HG03139 (cell line): ENCODE measurements at regions not wholly inside any gene's neighbourhood (a gene's known extent, or its start where the extent isn't known, plus 50 kb on each side); places are given as distances from the start of the nearest gene placed in this dataset.
"Not testable (repeated sequence)": the region's sequence is repeated elsewhere in the genome, so short reads cannot be mapped to it uniquely, and the experiment has no call there.

ENCODE experiments used
- ATAC-seq: cut with Tn5 transposase; IDR thresholded peaks from one replicate; pipeline ENCODE4 v1.9.1; 2021; ENCODE audit not compliant: unreplicated experiment

DNA sequence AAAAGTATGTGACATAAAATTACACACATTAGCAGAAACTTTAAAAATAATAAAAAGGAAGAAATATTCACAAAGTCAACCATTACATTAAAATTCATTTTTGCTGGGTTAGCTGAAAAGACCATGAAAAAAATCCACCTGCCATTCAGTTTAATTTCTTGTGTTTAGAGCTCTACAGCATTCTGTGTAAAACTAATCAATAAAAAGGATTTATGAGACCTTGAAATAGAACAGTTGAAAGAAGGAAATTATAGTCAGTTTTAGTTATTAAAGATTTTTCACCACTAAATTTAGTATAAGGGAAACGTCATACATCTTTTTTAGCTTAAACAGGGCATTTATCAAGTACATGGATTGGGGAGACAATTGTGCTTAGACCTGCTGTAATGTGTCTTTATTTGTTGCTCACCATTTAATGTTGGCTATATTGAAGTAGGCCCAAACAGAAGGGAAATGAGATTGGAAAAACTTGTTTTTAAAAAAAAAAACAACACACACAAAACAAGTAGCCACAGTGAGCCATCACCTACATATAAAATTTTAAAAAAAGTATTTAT is 438.7 kb upstream of the POU3F2 start:
- no peak for ATAC-seq

DNA sequence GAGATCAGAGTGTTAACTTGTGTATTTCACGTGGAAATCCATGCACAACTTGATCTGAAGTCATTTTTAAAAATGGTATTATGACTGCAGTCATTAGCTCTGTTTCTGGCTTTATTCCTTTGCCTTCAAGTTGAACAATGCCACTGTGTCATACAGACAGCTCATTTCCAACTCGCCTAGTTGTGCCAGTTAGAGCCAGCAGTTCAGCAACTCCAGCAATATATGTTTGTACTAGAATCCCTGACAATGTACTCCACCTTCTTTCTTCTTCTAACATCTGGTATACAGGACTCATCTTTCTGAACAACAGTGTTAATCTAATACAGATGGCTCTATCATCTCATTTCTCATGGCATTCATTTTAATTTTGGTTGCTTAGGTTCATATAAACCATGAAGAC is 418.3 kb upstream of the POU3F2 start:
- no peak for ATAC-seq

DNA sequence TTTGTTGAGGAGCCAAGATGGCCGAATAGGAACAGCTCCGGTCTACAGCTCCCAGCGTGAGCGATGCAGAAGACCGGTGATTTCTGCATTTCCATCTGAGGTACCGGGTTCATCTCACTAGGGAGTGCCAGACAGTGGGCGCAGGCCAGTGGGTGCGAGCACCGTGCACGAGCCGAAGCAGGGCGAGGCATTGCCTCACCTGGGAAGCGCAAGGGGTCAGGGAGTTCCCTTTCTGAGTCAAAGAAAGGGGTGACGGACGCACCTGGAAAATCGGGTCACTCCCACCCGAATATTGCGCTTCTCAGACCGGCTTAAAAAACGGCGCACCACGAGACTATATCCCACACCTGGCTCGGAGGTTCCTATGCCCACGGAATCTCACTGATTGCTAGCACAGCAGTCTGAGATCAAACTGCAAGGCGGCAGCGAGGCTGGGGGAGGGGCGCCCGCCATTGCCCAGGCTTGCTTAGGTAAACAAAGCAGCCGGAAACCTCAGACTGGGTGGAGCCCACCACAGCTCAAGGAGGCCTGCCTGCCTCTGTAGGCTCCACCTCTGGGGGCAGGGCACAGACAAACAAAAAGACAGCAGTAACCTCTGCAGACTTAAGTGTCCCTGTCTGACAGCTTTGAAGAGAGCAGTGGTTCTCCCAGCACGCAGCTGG is 417.7 kb upstream of the POU3F2 start:
- not testable (repeated sequence) for ATAC-seq

DNA sequence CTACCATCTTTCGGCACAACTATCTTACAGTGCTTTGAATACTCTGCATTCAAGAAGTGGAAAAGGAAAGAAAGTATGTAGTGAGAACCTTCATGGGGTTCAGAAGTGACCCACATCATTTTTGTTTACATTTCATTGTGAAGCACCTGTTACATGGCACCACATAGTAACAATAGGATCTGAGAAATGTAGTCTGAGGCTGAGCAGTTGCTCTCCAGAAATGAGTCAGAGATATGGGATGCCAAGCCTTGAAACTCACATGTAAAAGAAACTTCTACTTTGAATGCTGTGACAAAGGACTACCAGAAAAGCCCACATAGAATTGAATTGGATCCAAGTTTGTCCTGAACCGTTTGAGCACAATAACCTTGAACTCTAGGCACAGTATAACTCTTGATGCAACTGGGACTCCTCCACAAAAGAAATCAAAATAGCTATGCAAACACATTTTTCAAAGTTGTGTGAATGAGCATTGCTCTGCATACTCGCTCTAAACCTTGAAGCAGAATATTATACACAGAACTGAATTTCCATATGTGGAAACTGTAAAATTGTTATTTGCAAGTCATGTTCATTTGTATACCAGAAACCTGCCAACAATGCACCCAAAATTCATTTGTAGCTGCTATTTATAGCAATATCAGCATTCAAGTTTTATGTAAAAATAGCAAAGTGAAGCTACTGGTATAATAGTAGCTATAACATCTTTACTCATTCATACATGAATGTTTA is 400.9 kb upstream of the POU3F2 start:
- peak; percentile 59 for ATAC-seq

DNA sequence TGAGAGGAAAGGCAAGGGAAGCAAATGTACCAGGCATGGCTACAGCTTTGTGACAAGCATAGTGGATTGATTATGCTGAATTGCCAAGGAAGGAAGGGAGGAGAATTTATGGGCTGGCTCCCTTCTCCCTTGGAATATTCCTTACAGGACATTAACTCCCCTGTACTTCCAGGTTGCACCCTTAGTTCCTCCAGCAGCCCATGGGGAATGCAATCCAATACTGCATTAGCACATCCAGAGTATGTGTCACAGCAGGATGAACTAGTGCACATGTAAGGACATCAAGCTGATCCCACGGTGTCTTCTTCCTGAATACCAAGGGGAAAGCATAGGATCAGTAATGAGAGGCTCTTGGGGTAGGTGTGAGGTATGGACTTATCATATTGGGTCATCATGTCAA is 390.7 kb upstream of the POU3F2 start:
- ATAC-seq = no peak

DNA sequence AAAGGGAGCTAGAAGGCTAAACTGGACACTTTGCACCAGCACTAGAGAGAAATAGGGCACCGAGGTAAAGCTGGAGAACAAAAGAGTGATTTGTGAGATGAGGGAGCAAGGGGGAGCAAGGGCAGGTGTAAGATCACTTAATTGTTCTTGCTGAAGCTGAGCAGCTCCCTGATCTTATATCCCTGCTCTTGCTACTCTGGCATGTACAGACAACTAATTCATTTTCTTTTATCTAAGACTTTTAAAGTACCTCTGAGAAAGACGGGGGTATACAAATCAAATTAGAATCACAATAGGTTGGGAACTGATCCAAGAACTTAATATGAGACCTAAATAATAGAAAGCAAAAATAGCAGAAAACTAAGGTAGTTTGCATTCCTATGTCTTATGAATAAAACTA is 381.7 kb upstream of the POU3F2 start:
- no peak for ATAC-seq

DNA sequence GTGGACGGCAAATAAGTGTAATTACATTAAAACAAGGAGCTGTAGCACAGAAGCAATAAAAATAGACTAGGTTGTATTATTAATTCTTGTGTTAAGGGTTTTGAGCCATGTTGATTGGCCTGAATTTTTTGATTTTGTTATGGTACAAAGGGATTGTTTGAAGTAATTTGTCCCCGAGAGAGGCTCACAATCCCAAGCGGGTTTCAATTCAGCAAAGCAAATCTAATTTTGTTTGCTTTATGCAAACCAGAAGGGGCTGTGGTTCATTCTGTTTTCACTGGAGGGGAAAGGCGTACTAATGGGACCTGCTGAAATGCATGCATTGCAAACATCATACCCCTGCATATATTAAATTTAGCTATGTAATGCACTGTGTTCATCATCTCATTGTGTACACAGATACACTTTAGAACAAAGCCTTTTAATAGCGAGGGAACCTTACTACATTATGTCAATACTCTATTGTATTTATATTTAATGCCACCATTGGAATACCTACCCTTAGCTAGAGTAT is 379.5 kb upstream of the POU3F2 start:
- no peak for ATAC-seq

DNA sequence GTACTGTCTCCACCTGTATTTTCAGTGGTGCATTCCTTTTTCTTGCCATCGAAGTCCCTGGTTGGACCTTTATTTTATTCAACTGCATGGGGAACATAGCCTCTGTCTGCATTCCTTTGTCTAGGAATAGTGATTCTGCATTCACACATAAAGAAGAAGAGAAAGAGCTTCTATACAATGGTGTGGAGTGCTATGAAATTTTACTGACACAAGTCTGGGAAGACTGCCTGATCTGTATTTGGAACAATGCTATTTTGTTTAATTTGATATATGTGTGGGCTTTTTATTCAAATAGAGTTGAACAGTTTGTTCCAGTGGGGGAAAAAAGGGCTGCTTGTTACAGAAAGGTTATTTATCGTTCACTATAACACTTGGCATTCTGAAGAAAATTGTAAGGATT is 375.7 kb upstream of the POU3F2 start:
- ATAC-seq = no peak

DNA sequence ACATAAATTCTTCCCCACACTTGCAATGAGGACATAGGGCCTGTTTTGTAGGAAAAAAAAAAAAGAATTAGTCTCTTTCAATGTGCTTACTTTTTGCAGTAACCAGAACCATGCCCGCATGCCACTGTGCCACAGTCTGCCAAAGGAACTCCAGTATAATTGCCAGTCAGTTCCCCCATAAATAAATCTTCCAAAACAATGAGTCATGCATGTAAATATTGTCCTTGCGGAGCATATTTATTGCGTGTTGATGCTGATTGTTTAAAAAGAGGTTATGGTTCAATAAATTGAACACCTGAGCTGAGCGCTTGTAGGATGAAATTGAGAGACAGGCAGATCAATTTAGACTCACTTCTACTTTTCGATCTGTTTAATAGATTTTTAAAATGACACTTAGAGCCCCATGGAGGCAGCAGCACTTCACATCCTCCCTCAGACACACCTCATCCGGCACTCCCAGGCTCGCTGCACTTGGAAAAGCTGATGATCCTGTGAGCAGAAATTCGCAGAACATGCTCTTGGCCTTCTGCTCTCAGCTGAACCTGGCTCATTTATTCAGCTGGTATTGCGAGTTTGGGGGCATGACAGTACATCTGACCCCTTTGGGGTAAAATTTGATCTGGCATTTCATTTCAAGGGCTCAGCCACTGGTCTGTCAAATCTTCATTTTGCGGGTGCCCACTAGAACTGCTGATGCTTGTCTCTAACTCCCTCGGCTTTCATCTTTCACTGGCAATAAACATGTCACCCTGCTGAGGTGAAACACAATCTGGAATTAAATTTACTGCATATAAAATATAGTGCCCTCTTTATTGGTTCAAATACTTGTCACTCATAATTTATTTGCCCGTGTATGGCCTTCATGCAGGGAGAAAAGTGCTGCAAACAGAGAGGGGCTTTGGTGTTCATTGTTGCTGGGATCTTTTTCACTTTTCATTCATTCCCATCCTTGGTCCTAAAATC is 371.1 kb upstream of the POU3F2 start:
- ATAC-seq = no peak

DNA sequence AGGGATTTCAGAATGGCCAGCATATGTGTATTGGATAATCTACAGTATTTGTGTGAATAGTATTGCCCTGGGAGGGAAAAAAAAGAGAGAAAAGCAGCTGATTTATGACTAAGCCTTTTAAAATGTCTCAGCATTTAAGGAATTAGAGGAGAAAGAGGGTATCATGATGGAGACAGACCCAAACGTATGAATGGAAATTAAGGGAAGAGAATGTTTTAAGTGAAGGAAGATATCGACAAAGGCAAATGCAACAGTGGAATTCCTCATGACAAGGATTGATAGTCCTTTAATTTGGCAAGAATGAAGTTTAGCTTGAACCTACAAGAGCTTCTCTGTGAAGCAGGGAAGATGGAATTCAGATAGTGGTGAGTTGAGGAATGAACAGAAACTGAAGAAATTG is 367.3 kb upstream of the POU3F2 start:
- no peak for ATAC-seq

DNA sequence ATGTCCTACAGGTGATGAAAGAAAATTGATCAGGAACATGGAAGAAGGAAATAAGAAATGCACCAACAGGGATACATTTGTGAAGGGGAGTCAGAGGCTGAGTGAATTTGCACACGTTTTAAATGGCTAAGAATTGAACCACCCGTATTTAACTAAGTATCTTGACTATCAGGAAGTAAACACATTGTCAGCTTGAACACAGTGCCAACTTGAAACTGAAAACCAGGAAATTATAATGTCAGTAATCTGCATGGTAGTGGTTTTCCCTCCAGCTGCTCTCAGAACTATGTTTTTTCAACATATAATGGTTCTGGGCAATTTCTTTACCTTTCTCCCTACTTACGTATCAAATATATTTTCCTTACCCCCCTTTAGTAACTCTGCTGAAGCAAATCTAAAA is 366.5 kb upstream of the POU3F2 start:
- ATAC-seq = no peak

DNA sequence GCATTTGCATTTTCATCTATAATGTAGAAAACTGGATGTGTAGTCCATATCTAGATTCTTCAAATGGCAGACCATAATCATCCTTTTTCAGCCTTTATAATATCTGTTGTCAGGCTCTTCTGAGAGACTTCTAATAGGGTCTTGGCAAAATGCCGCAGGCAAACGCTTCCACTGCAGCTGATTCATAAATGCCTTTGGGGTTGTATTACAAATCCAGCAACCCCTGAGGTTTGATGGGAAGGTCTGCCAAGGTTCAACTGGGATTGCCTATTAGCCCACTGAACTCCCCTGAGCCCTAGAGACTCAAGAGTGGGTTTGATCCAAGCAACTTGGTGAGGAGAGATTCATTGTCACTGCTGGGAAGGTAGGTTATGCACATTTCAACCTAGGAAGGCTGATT is 365.2 kb upstream of the POU3F2 start:
- ATAC-seq = no peak

DNA sequence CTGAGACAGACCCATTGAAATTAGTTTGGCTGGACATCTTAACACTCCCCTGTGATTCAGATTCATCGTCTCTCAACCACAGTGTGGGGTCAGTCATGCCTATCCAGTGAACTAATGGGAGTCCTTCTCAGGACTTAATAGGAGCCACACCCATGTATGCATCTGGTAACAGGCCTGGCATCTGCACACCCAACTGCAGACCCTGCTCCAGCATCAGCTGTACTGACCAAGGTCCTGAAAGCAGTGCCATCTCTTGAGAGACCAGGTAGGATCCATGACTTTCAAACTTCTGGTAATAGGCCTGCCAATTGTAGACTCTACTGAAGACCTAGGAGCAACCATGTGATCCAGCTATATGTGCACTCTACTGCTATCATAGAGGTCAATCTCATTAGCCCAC is 363.6 kb upstream of the POU3F2 start:
- no peak for ATAC-seq

DNA sequence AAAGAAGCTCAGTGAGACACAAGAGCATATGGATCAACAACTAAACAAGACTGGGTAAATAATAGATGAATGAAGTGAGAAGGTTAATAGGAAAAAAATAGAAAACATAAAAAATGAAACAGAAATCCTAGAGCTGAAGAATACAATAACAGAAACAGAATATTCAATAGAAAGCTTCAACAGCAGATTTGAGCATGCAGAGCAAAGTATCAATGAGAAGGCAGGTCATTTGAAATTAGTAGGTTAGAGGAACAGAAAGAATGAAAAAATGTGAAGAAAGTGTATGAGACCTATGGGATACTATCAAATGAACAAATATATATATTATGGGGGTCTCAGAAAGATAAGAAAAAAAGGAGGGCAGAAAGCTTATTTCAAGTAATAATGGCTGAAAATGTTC is 362.9 kb upstream of the POU3F2 start:
- ATAC-seq = no peak

DNA sequence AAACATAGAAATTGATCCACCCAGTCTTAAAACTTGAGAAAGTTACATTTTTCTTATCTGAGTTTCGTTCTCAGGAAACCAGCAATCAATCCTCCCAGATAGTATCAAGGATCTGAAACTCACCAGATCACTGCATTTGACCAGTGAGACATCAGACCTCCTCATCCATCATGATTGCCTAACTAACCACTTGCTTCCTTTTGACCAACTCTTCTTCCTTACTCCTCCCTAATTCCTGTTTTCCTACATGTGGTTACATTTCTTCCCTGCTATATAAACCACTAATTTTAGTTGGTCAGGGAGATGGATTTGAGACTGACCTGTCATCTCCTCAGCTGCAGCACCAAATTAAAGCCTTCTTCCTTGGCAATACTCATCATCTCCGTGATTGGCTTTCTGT is 357.1 kb upstream of the POU3F2 start:
- no peak for ATAC-seq

DNA sequence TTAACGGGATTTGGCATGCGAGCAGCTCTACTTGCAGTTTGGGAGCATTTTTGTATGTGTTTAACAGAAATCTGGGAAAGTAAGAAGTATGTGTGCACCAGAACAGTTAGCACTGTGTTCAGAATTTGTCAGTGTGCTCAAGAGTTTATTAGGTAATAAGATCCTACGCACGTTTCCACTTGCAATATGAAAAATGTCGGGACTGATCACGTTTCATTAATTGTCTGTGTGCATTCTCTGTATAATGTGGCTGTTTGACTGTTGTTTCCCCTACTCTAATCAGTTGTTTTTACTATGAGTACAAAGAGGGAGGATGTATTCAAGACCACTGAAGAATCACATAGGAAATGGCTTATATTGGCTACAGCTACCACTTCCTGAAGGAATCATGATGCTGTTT is 349.7 kb upstream of the POU3F2 start:
- ATAC-seq = no peak

DNA sequence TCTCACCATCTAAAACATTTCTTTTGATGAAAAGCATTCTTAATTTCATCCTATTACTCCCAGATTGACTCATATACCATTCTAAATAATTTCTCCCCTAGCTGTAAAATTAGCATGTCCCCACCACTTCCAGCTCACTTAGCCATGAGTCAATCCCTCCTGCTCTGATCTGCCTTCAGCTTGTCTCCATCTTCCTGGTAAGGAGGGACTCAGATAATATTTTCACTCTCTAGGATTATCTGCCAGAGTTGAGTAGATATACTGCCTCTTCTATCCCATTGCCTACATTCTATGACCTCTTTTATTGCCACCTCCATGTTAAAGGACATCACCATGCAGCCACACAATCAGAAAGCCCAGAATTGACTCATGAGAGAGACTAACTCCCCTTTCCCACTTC is 348.8 kb upstream of the POU3F2 start:
- no peak for ATAC-seq

DNA sequence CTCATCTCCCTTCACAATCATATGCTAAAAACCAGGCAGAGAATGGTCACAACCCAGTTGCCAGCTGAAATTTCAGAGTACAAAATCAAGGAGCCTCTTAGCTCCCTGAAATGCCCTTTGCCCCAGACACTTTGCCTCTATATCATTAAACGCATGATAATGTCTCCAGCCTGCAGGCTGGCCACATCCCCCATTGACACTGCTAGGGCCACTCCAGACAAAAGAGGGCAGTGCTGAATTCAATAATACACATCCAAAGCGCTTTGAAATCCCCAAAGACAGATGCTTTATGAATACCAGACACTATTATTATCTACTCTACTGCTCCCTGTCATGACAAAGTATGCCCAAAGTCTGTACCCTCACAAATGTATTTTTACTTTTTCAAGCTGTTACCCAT is 348.3 kb upstream of the POU3F2 start:
- ATAC-seq = no peak

DNA sequence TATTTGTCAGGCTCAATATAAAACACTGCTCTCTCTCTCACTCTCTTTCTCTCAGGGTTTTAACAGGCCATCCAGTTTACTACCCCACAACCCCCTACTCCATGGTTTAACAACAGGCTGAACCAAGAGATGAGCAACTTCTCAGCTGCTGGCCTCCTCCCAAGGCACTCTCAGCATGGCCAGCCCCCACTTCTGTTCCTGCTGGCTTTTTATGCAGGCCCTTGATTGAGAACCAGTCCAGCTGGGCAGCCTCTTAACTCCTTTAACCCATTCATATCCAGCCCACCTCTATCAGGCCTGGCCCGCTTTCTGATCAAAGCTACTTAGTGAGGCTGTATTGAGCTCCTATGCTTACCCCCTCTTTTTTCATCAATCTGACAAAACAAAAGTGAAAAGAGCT is 346.8 kb upstream of the POU3F2 start:
- no peak for ATAC-seq

DNA sequence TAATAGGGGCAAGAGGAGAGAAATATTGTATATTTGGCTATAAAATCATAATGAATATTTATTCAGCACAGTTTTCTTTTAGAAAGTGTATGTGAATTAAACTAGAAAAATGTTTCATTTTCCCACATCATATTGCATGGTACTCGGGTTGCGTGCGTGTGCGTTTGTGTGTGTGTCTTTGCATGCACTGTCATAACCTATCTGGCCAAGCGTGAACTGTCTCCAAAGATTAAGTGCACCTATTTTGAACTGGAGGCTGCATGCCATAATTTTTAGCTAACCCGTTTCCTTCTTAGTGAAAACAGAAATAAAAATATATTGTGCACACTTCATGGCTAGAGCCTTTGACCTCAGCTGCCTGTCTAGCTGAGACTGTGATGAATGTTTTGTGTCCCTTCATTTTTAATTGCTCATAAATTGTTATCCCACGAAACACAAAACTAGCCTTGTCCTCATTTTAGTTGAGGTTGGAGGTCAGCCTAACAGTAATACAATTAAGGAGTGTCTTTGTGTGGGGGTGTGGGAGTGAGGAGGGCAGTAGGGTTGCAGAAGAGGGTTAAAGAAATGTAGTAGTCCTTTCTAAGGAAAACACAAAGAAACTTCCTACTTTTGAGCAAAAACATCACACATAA is 336.1 kb upstream of the POU3F2 start:
- ATAC-seq = no peak

DNA sequence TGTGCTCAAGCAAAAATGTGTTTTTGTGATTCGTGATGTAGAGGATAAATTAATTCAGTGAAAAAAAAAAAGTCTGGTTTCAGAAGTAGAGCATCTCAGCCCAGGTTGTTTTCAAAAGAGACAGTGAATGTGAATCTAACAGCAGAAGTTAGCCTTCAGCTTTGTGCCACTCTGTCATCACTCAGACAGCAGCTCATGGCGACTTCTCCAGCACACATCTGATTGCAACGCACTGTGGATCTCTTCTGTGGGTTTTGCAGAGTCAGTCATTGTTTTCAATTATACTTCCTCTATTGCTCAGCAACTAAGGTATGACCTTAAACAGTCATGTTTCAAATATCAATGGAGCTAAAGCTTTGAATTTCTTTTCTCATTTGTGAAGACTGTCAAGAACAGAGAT is 335.5 kb upstream of the POU3F2 start:
- ATAC-seq = no peak
